GM19238 (cell line): ENCODE measurements at regions not wholly inside any gene's neighbourhood (a gene's known extent, or its start where the extent isn't known, plus 50 kb on each side); places are given as distances from the start of the nearest gene placed in this dataset.

Experiments
- DNase-seq: peaks from one replicate; pipeline ENCODE4 v3.0.0; 2011; ENCODE audit warnings: low spot score; ENCODE audit not compliant: insufficient read length

DNA sequence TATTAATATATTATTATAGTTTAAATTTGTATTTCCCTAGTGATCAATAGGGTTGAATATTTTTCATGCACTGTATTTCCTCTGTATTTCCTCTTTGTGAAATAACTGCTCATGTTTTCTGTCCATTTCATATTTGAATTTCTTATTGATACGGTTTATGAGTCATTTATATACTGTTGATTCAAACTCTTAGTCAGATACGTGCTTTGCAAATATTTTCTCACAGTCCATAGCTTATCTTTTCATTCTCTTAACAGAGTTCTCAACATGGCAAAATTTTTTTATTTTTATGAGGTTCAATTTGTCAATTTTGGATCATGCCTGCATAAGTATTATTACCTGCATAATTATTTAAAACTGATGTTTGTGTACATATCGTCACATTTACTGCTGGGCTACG lies 329.6 kb downstream of the HAO1 start:
- no peak for DNase-seq

DNA sequence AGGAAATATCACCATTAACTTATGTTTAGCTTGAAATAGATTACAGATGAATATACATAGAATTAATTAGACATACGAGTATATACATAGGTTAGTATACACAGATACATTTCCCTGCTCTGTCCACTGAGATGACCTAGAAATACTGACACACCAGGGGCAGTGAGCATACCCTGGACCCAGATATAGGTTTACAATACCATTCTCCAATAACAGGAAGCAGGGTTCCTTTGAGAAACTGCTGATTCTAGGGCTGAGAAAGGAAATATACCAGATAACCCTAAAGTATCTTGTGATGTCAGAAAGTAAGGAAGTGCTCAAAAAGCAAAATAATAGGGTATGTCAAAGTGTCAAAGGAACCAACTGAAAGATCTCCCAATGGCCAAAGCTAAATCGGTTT lies 322.5 kb downstream of the HAO1 start:
- DNase-seq: no peak

DNA sequence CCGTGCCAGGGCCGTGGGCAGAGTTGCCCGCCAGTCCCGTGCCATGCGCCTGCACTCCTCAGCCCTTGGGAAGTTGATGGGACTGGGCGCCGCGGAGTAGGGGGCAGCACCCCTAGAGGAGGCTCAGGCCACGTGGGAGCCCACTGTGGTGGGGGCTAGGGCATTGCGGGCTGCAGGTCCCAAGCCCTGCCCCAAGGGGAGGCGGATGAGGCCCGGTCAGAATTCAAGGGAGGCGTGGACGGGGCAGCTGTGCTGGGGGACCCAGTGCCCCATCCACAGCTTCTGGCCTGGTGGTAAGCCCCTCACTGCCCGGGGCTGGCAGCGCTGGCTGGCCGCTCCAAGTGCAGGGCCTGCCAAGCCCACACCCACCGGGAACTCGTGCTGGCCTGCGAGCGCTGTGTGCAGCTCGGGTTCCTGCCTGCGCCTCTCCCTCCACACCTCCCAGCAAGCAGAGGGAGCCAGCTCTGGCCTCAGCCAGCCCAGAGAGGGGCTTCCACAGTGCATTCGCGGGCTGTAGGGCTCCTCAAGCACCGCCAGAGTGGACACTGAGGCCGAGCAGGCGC lies 317.8 kb downstream of the HAO1 start:
- no peak for DNase-seq

GRCh38 chr20:7624886-7625285 lies 315.4 kb downstream of the HAO1 start:
- no peak for DNase-seq

- no peak for DNase-seq
These were observed 312.3 kb downstream of the HAO1 start for GRCh38 chr20:7627734-7628663.

DNA sequence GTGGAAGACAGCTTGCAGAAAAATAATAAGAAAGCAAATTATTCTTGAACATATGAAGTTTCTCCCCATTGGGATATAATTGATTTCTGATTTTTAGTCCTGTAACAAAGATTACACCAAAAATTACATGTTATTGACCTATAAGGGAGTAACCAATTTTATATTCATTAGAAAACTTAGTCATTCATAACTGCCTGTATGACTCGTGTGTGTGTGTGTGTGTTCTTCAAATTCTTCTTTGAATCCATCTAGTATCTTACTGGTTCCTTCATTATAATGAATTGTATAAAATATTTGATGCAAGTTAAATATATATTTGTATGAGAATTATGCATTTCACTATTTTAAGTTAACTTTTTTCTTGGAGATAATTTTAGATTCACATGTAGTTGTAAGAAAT lies 310.4 kb downstream of the HAO1 start:
- DNase-seq: no peak

DNA sequence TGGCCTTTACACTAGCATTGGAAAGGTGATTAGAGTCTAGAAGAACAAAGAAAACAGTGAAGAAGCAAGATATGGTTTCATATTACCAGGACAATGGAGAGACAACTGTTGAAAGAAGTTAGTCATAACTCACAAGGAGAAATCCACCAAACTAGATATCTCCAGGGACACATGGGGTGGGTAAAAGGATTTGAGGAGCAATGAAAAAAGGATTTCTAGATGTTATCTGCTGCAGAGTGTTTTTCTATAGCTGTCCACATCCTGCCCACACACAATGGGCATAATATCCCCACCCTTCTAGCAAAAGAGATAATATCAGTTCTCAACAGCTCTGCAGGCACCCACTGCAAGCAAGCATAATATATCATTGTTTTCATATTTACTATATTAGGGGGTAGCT lies 303.1 kb downstream of the HAO1 start:
- no peak for DNase-seq

- no peak for DNase-seq
These were observed 290.0 kb downstream of the HAO1 start for GRCh38 chr20:7650086-7650879.

- no peak for DNase-seq
These were observed 286.0 kb downstream of the HAO1 start for GRCh38 chr20:7654231-7654630.

- no peak for DNase-seq
These were observed 283.4 kb downstream of the HAO1 start for GRCh38 chr20:7656687-7657467.

DNA sequence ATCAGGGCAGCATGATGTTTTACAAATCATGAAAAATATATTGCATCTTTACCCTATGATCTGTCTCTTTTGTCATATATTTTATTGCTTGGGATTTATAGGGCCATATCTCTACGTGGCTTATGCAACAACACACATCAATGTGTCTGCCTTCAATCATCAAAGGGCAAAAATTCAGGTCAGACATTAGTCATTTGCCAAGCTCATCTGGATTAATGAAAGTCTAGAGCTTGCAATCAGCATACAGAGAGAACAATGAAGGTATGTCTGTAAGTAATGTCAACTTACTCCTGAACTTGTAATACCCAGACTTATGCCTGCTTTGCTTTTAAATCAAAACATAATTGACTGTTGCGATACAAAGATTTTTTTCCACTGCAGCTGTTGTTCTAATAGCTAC lies 282.7 kb downstream of the HAO1 start:
- no peak for DNase-seq

GRCh38 chr20:7660165-7660564 lies 280.1 kb downstream of the HAO1 start:
- DNase-seq: no peak

DNA sequence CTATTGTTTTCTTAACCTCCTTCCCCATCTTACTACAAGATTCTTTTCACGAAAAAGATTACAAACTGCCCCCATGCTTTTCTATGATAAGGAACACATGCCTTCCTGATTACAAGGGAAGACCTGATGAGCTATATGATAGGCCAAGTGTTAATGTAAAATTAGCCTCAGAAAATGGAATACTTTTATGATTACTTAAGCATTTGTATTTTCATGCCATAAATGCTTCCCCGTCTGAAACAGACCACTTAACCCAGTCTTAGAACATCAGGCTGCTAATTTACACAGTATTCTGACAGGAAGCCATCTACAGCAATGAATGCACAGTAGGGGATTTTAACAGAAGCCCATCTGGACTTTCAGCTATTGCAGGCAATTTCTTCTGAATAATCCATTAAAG lies 274.9 kb downstream of the HAO1 start:
- no peak for DNase-seq

DNA sequence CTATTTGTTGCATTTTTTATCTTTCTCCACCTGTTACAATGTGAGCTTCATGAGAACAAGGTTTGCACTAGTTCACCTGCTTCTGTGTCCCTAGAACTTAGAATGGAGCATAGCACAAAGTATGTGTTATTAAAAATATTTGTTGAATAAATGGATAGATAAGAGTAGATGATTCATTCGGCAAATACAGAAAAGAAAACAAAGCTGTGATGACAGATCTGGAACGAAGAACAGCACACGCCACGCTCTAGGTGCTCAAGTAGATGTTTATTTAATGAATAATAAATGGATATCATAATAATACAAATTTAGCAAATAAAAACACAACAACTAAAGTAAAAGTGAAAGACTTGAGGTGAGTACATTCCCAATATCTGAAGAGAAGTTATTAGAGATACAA lies 273.1 kb downstream of the HAO1 start:
- no peak for DNase-seq

DNA sequence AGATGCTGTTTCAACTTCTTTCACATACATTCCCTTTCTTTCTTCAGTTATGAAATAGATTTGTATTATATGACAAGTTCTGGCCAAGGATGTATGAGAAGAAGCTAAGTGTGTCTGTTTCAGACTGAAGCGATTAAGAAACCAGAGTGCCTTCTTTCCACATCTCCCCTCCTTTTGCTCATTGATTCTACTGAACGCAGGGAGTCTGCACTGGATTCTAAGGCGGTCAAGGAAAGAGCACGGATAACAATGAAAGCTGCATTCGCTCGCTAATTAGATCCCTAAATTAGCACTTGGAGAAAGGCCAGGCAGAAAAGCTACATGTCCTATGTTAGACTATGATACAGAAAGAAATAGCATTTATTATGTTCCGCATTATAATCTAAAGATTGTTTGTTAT lies 267.7 kb downstream of the HAO1 start:
- no peak for DNase-seq

- DNase-seq: no peak
These were observed 266.4 kb downstream of the HAO1 start for GRCh38 chr20:7673841-7674240.

GRCh38 chr20:7682916-7683315 lies 257.3 kb downstream of the HAO1 start:
- DNase-seq: no peak

DNA sequence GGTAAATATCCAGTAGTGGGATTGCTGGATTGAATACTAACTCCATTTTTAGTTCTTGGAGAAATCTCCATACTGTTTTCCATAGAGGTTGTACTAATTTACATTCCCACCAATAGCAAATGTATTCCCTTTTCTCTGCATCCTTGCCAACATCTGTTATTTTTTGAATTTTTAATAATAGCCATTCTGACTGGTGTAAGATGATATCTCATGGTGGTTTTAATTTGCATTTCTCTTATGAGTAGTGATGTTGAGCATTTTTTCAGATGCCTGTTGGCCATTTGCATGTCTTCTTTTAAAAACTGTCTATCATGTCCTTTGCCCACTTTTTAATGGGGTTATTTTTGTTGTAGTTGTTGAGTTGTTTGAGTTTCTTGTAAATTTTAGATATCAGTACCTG lies 253.2 kb downstream of the HAO1 start:
- DNase-seq: no peak

GRCh38 chr20:7689151-7689550 lies 251.1 kb downstream of the HAO1 start:
- no peak for DNase-seq

DNA sequence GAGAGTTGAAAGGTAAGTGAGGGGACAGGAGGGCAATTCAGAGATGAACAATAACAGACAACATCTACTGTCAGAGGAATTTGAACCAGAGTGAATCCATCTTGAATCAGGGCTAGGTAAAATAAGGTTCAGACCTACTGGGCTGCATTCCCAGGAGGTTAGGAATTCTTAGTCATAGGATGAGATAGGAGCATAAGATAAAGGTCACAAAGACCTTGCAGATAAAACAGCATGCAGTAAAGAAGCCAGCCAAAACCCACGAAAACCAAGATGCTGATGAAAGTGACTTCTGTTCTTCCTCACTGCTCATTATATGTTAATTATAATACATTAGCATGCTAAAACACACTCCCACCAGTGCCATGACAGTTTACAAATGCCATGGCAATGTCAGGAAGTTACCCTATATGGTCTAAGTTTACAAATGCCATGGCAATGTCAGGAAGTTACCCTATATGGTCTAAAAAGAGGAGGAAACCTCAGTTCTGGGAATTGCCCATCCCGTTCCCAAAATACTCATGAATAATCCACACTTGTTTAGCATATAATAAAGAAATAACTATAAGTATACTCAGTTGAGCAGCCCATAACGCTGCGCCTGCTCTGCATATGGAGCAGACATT lies 248.5 kb downstream of the HAO1 start:
- no peak for DNase-seq

GRCh38 chr20:7692478-7692877 lies 247.8 kb downstream of the HAO1 start:
- no peak for DNase-seq
